GM06990 (cell line): ENCODE measurements at regions not wholly inside any gene's neighbourhood (a gene's known extent, or its start where the extent isn't known, plus 50 kb on each side); places are given as distances from the start of the nearest gene placed in this dataset.

ENCODE experiments used
- DNase-seq: peaks from one replicate; pipeline ENCODE4 v3.0.0-alpha.2; 2011; ENCODE audit not compliant: insufficient read length; ENCODE audit errors: extremely low read depth
- H3K27me3 ChIP-seq: replicated peaks from 2 replicates; pipeline ENCODE4 v1.6.0; 2011; ENCODE audit warnings: low read length; ENCODE audit not compliant: control insufficient read depth, insufficient read depth
- H3K36me3 ChIP-seq: 2 replicates; pipeline ENCODE4 v1.5.1; 2011; ENCODE audit warnings: low read length; ENCODE audit not compliant: control insufficient read depth, insufficient read depth
- H3K4me3 ChIP-seq: replicated peaks from 2 replicates; pipeline ENCODE4 v1.5.1; 2011; ENCODE audit warnings: low read depth, mild to moderate bottlenecking, control low read depth, low read length
- TF ChIP-seq, protein P1 (sequence below): IDR thresholded peaks from 2 replicates; pipeline ENCODE4 v1.5.1; 2011; ENCODE audit warnings: low read length, control low read depth, mild to moderate bottlenecking, inconsistent platforms; ENCODE audit not compliant: insufficient read depth, poor library complexity, severe bottlenecking

DNA sequence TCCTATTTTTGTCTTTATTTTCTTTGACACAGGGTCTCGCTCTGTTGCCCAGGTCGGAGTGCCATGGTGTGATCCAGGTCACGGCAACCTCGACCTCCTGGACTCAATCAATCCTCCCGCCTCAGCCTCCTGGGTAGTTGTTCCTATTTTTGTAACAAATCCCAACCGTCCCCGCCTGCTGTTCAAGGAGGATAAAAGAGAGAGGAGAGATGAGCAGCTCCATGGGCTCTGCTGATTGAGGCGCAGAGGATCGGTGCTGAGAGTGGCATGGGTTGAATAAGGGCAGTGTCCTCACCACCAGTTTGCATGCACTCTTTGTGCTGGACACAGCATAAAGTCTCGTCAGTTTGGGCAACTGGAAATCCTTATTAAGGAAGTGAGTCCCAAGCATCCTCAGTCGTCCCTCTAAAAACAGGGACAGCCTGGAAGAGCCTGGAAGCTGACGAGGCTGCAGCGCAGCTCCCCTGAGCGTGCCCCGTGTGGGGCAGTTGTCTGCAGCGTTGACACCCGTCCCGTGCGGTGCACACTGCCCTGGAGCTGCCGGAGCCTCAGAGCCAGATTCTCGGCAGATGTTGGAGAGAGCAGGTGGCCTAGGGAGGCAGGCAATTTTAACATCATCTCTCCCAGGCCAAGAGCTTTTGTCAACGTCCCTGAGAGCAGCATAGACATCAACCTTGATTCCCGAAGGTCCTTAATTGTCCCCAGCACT, 404.2 kb upstream of the RNF32 start:
- Histone ChIP-seq H3K36me3 (no peaks in the 10 kb centered on the region), H3K4me3 (no peak overlapping the region), H3K27me3 (no peaks in the 10 kb centered on the region)
- TF ChIP-seq, protein P1, sequence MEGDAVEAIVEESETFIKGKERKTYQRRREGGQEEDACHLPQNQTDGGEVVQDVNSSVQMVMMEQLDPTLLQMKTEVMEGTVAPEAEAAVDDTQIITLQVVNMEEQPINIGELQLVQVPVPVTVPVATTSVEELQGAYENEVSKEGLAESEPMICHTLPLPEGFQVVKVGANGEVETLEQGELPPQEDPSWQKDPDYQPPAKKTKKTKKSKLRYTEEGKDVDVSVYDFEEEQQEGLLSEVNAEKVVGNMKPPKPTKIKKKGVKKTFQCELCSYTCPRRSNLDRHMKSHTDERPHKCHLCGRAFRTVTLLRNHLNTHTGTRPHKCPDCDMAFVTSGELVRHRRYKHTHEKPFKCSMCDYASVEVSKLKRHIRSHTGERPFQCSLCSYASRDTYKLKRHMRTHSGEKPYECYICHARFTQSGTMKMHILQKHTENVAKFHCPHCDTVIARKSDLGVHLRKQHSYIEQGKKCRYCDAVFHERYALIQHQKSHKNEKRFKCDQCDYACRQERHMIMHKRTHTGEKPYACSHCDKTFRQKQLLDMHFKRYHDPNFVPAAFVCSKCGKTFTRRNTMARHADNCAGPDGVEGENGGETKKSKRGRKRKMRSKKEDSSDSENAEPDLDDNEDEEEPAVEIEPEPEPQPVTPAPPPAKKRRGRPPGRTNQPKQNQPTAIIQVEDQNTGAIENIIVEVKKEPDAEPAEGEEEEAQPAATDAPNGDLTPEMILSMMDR, result no peak
- no peak for DNase-seq

DNA sequence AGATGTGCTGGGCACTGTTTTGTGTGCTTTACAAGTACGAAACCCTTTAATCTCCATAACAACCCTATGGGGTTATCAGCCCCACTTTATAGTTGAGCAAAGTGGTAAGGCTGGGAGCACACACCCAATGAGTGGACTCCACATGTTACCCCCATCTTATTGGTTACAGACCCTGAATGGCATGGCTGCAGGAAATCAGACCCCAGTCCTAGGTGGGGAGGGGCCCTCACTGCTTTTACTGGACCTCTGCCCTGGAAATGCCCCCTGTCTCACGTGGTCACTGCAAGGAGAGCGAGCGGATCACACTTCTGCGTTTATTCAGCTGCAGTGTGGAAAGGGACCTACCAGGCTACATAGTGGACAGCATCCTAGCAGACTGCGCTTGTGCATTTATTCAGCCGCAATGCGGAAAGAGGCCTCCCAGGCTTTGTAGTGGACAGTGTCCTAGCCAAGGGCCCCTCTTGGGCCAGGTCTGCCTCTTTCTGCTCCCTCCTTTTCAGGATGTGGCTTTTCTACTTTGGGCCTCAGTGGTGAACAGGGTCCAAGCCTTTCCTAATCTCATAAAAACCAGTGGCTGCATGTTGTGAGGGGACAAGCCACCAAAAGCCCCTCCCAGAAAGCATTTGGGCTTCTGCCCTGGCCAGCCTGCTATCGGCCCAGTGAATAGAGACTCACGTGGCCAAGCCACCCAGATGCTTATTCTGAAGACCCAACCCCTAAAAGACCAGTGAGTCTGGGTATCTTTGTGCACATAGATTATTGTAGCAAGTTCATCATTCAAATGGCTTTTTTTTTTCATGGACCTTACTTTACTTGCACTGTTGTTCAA, 405.7 kb upstream of the RNF32 start:
- TF ChIP-seq, protein P1, result no peak
- Histone ChIP-seq H3K4me3 (no peak overlapping the region), H3K27me3 (no peaks in the 10 kb centered on the region), H3K36me3 (no peaks in the 10 kb centered on the region)
- no peak for DNase-seq

DNA sequence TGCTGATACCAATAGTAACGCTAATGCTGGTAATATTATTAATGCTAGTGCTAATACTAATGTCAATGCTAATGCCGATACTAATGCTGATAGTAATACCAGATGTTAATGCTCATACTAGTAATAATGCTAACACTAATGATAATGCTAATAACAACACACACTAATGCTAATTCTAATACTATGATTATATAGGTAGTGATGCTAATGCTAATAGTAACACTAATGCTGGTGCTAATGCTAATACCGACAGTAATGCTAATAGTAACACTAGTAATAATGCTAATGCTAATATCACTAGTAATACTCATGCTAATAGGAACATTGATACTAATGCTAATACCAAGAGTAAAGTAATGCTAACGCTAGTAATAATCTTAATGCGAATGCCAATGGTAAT, 406.4 kb upstream of the RNF32 start:
- TF ChIP-seq, protein P1, result no peak
- Histone ChIP-seq H3K27me3 (no peaks in the 10 kb centered on the region), H3K4me3 (no peak overlapping the region), H3K36me3 (no peaks in the 10 kb centered on the region)
- no peak for DNase-seq

DNA sequence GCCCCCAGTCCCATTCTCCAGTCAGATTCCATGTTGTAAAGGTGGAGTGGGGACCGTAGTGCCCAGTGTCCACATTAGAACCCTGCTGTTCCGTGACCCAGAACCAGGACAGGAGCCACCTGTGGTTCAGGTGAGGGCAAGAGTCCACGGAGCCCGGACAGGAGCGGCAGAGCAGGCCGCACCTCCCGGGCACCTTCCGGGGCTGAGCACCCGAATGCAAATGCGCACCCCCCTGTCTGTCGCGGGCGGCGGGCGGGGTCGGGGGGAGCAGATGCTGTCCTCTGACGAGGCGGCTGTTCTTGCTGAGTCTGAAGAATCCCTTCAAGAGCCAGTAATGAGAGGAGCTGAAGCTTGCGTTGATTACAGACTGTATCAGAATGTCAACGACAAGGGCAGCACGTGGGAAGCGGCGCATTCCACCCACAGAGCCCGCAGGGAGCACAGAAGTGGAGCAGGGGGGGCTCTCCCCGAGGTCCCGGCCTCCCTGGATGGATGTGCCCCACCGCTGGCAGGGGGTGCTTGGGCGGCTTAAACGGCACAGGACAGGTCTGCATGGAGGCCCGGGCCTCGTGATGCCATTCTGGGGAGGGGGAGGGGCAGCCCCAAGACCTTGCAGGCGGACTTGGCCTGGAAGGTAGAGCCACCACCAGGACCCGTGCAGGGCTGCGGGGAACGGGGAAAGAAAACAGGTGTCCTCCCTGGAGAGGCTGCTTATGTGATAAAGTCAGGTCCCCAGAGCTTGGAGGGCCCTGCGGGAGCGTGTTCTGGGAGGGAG, 407.5 kb upstream of the RNF32 start:
- no peak overlapping the region for H3K4me3 ChIP-seq
- H3K36me3 ChIP-seq, result no peaks in the 10 kb centered on the region
- no peak for DNase-seq
- TF ChIP-seq, protein P1, result no peak
- H3K27me3 ChIP-seq, result no peaks in the 10 kb centered on the region

DNA sequence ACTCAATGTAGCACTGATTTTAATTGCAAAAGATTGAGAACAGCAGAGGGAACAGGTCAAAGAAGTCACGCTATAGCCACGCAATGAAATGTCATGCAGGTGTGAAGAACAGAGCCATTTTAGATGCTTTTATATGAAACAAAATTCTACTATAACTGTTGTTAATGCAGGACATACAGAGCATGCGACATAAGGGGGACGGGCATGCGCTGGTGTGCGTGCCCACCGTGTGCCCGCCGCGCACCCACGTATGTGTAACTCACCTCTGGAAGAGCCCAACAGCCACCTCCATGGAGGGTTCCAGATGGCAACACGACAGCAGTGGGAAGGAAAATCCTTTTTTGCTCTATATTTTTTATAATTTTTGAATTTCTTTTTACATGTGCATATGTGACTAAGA, 410.0 kb upstream of the RNF32 start:
- TF ChIP-seq, protein P1, result no peak
- Histone ChIP-seq H3K27me3 (no peaks in the 10 kb centered on the region), H3K4me3 (no peak overlapping the region), H3K36me3 (no peaks in the 10 kb centered on the region)
- DNase-seq, result no peak
